Activated naive CD8-positive, alpha-beta T cell treated with anti-CD3 and anti-CD28 coated beads, Interleukin-2, amount 10 ng/mL, durations not matched to agents 7 days and 5 days (primary cell): ENCODE measurements at regions not wholly inside any gene's neighbourhood (a gene's known extent, or its start where the extent isn't known, plus 50 kb on each side); places are given as distances from the start of the nearest gene placed in this dataset.

Experiments
- ATAC-seq: fragments of 150-1000 bp; cut with Tn5 transposase; one replicate; pipeline ENCODE4 v1.10.0; 2021; ENCODE audit warnings: low read depth, moderate library complexity
- POLR2A ChIA-PET: fragments of 350-600 bp; sonication (Branson Sonifier 250); formaldehyde crosslinking; loops from one replicate; lab custom pipeline; 2021; ENCODE audit warnings: antibody characterized with exemption; lab: Charles Lee
- DNase-seq: peaks from one replicate; pipeline ENCODE4 v3.0.0; 2021
- H3K27ac Mint-ChIP-seq: one replicate; pipeline ENCODE4 v1.8.0; 2022; ENCODE audit warnings: mild to moderate bottlenecking, mixed read lengths
- H3K27me3 Mint-ChIP-seq: one replicate; pipeline ENCODE4 v1.8.0; 2022; ENCODE audit warnings: mild to moderate bottlenecking, moderate library complexity, mixed read lengths
- H3K36me3 Mint-ChIP-seq: one replicate; pipeline ENCODE4 v1.8.0; 2021; ENCODE audit warnings: mild to moderate bottlenecking, mixed read lengths
- H3K4me1 Mint-ChIP-seq: one replicate; pipeline ENCODE4 v1.8.0; 2021; ENCODE audit warnings: mixed read lengths
- H3K4me3 Mint-ChIP-seq: one replicate; pipeline ENCODE4 v1.8.0; 2022; ENCODE audit warnings: mild to moderate bottlenecking, moderate library complexity, mixed read lengths
- H3K9me3 Mint-ChIP-seq: one replicate; pipeline ENCODE4 v1.8.0; 2021; ENCODE audit warnings: mixed read lengths

DNA sequence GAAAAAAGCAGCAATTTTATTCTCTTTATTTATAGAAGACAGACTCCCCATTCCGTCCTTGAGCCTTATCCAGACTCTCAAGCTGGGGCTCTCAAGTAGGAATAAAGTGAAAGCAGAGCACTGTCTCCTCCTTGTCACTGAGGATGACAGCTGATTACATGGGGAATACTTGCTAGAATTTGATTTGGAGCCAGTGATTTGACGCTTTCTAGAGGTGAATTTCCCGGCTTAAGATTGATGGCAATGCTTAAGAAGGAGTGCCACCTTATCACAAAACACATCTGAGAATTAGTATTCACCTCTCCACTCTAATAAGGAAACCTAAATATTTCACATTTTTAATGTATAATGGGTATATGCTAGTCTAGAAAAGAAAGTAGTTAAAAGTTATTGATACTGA is 135.4 kb upstream of the SLC39A10 start:
- Mint-ChIP-seq H3K27ac (peak overlapping the region; percentile 55), H3K4me1 (peaks cover 5% of the 10 kb centered on the region), H3K9me3 (peaks cover 10% of the 10 kb centered on the region), H3K36me3 (peaks cover 22% of the 10 kb centered on the region), H3K4me3 (no peak overlapping the region), H3K27me3 (no peaks in the 10 kb centered on the region)
- POLR2A ChIA-PET, result interaction anchor here (1.3 kb wide), 1 partner anchor 12 kb away, joined by 3 read pairs; no protein-coding TSS in a partner anchor
- no peak for ATAC-seq
- no peak for DNase-seq

GRCh38 chr2:195520671-195521155 is 136.3 kb upstream of the SLC39A10 start:
- H3K4me3 Mint-ChIP-seq, result no peak overlapping the region
- H3K4me1 Mint-ChIP-seq, result peaks cover 10% of the 10 kb centered on the region
- H3K27ac Mint-ChIP-seq, result peak overlapping the region; percentile 13
- H3K36me3 Mint-ChIP-seq, result peaks cover 25% of the 10 kb centered on the region
- POLR2A ChIA-PET, result interaction anchor here (0.6 kb wide), 1 partner anchor 64 kb away, joined by 3 read pairs; no protein-coding TSS in a partner anchor
- no peak for DNase-seq
- ATAC-seq, result no peak
- peaks cover 9% of the 10 kb centered on the region for H3K9me3 Mint-ChIP-seq
- H3K27me3 Mint-ChIP-seq, result no peaks in the 10 kb centered on the region

DNA sequence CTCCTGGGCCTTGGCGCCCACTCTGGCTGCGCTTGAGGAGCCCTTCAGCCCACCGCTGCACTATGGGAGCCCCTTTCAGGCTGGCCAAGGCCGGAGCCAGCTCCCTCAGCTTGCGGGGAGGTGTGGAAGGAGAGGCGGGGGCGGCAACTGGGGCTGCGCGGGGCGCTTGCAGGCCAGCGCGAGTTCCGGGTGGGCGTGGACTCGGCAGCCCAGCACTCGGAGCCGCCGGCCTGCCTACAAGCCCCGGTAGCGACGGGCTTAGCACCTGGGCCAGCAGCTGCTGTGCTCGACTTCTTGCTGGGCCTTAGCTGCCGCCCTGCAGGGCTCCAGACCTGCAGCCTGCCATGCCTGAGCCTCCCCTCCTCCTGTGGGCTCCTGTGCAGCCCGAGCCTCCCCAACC is 141.5 kb upstream of the SLC39A10 start:
- no peak overlapping the region for H3K4me3 Mint-ChIP-seq
- H3K27me3 Mint-ChIP-seq, result no peaks in the 10 kb centered on the region
- H3K9me3 Mint-ChIP-seq, result peaks cover 8% of the 10 kb centered on the region
- POLR2A ChIA-PET, result interaction anchor here (1.1 to 1.6 kb wide), 2 partner anchors 11 to 141 kb away, joined by 3 to 4 read pairs; partner anchors contain the start of gene SLC39A10
- DNase-seq, result no peak
- peaks cover 12% of the 10 kb centered on the region for H3K36me3 Mint-ChIP-seq
- ATAC-seq, result no peak
- H3K27ac Mint-ChIP-seq, result no peak overlapping the region
- peaks cover 8% of the 10 kb centered on the region for H3K4me1 Mint-ChIP-seq

DNA sequence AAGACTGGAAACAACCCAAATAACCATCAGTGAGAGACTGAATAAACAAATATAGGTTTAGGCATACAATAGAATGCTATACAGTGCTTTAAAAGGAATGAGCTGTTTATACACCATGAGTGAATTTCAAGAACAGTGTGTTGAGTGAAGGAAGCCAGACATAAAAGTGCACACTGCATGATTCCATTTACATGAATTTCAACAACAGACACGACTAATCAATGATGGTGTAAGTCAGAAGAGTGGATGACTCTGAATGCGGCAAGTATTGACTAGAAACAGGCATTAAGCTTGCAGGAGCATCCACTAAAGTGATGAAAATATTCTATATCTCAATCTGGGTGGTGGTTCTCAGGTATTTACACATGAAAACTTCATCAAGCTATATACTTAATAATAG is 142.7 kb upstream of the SLC39A10 start:
- no peak for DNase-seq
- H3K27ac Mint-ChIP-seq, result no peak overlapping the region
- H3K9me3 Mint-ChIP-seq, result peaks cover 11% of the 10 kb centered on the region
- peaks cover 21% of the 10 kb centered on the region for H3K36me3 Mint-ChIP-seq
- no peaks in the 10 kb centered on the region for H3K27me3 Mint-ChIP-seq
- peaks cover 8% of the 10 kb centered on the region for H3K4me1 Mint-ChIP-seq
- ATAC-seq, result no peak
- POLR2A ChIA-PET, result interaction anchor here (0.8 kb wide), 1 partner anchor 18 kb away, joined by 3 read pairs; no protein-coding TSS in a partner anchor
- H3K4me3 Mint-ChIP-seq, result no peak overlapping the region

DNA sequence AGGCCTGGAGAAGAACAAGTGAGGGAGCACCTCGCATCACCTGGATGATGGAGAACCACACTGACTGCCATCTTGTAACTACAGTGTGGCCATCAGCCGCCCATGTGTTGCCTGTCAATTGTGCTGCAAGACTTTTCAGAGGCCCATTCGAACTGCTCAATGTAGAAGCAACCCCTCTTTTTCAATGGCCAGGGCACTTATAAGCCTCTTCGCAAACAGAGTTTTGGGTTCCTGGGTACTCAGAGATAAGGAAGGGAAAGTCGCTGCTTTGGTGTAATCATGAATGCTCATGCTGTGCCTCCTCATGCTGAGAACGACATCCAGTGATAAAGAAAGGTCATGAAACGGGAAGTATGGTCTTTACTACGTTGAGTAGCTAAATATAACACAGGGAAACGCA is 143.9 kb upstream of the SLC39A10 start:
- H3K27ac Mint-ChIP-seq, result no peak overlapping the region
- H3K4me1 Mint-ChIP-seq, result peaks cover 10% of the 10 kb centered on the region
- DNase-seq (no peak), ATAC-seq (no peak)
- peaks cover 13% of the 10 kb centered on the region for H3K9me3 Mint-ChIP-seq
- no peak overlapping the region for H3K4me3 Mint-ChIP-seq
- POLR2A ChIA-PET, result no interaction called here
- H3K36me3 Mint-ChIP-seq, result peaks cover 26% of the 10 kb centered on the region
- no peaks in the 10 kb centered on the region for H3K27me3 Mint-ChIP-seq

DNA sequence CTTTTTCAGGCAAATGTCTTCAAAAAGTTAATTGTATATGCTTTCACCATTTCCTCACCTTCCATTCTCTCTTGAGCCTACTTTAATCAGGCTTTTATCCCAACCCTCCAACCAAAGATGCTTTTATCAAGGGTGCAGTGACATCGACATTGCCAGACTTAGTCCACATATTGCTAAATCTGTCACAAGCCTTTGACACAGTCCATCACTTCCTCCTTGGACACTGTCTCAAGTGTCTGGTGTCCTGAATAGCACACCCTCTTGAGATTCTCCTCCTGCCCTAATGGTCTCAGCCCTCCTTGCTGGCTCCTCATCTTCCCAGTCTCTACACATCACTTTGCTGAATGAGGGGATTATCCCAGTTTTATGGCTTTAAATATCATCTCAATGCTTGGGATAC is 147.5 kb upstream of the SLC39A10 start:
- H3K36me3 Mint-ChIP-seq, result peaks cover 26% of the 10 kb centered on the region
- H3K9me3 Mint-ChIP-seq, result peaks cover 17% of the 10 kb centered on the region
- ATAC-seq (no peak), DNase-seq (no peak)
- no peak overlapping the region for H3K4me3 Mint-ChIP-seq
- H3K27me3 Mint-ChIP-seq, result no peaks in the 10 kb centered on the region
- H3K4me1 Mint-ChIP-seq, result peaks cover 3% of the 10 kb centered on the region
- no peak overlapping the region for H3K27ac Mint-ChIP-seq
- POLR2A ChIA-PET, result interaction anchor here (0.7 kb wide), 1 partner anchor 37 kb away, joined by 3 read pairs; no protein-coding TSS in a partner anchor

DNA sequence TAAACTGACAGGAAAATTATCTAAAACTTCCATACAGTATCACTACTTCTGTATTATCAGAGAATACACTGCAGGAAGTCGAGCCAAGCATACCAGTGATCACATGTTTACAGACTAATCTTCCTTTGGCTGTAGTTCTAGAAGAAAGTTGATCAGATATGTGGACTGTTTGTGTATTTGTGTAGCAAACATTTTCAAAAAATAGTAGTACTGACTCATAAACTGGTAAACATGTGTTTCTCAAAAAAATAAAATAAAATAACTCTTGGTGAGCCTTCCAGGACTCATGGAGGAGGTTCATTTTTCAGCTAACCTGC is 148.9 kb upstream of the SLC39A10 start:
- Mint-ChIP-seq H3K27ac (no peak overlapping the region), H3K27me3 (no peaks in the 10 kb centered on the region), H3K9me3 (peaks cover 17% of the 10 kb centered on the region), H3K4me1 (peaks cover 3% of the 10 kb centered on the region), H3K4me3 (no peak overlapping the region), H3K36me3 (peaks cover 26% of the 10 kb centered on the region)
- ATAC-seq, result no peak
- no peak for DNase-seq
- POLR2A ChIA-PET, result no interaction called here

DNA sequence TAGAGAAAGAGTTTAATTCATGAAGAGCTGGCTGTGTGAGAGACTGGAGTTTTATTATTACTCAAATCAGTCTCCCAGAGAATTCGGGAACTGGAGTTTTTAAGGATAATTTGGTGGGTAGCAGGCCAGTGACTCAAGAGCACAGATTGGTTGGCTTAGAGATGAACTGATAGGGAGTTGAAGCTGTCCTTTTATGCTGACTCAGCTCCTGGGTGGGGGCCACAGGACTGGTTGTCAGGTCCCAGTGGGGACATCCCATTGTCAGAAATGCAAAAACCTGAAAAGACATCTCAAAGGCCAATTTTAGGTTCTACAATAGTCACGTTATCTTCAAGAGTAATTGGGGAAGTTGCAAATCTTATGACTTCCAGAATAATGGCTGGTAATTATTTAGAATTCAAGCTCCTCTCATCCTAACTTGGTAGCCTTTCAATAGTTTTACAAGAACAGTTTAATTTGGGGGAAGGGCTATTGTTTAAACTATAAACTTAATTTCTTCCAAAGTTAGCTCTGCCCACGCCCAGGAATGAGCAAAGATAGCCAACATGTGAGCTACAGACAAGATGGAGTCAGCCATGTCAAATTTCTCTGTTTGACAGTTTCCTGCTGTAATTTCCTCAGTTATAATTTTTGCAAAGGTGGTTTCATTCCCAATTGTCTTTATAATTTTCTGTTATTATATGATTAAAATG is 149.4 kb upstream of the SLC39A10 start:
- POLR2A ChIA-PET, result no interaction called here
- H3K27ac Mint-ChIP-seq, result no peak overlapping the region
- no peak overlapping the region for H3K4me3 Mint-ChIP-seq
- ATAC-seq (no peak), DNase-seq (no peak)
- H3K36me3 Mint-ChIP-seq, result peaks cover 24% of the 10 kb centered on the region
- H3K4me1 Mint-ChIP-seq, result peaks cover 2% of the 10 kb centered on the region
- H3K9me3 Mint-ChIP-seq, result peaks cover 15% of the 10 kb centered on the region
- H3K27me3 Mint-ChIP-seq, result no peaks in the 10 kb centered on the region

- H3K9me3 Mint-ChIP-seq, result peaks cover 13% of the 10 kb centered on the region
- H3K27me3 Mint-ChIP-seq, result peaks cover under 1% of the 10 kb centered on the region
- peaks cover 26% of the 10 kb centered on the region for H3K36me3 Mint-ChIP-seq
- POLR2A ChIA-PET, result no interaction called here
- DNase-seq (no peak), ATAC-seq (no peak)
- no peak overlapping the region for H3K4me3 Mint-ChIP-seq
- H3K4me1 Mint-ChIP-seq, result peaks cover 2% of the 10 kb centered on the region
- no peak overlapping the region for H3K27ac Mint-ChIP-seq
Measured at GRCh38 chr2:195505701-195506100, 151.3 kb upstream of the SLC39A10 start.

DNA sequence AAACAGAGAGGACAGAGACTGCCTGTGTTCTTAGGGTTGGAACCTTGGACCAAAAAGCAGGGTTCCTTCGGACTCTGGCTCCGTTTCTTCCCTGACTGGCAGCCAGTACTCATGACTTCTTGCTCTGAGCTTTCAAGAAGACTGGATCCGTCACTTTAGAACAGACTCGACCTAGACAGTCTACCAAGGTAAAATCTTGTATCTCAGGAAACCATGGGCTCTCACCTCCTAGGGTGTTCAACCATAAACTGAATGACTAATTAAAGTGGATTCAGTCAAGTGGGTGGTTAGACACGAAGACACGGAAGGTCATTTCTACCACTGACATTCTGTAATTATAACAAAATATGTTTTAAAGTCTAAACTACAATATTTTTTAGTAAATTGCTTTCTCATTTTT is 153.8 kb upstream of the SLC39A10 start:
- Mint-ChIP-seq H3K4me3 (no peak overlapping the region), H3K27ac (no peak overlapping the region), H3K9me3 (peaks cover 8% of the 10 kb centered on the region), H3K4me1 (peaks cover 8% of the 10 kb centered on the region), H3K36me3 (peaks cover 19% of the 10 kb centered on the region), H3K27me3 (peaks cover 2% of the 10 kb centered on the region)
- POLR2A ChIA-PET, result interaction anchor here (0.8 kb wide), 1 partner anchor 14 kb away, joined by 3 read pairs; no protein-coding TSS in a partner anchor
- ATAC-seq (no peak), DNase-seq (no peak)

DNA sequence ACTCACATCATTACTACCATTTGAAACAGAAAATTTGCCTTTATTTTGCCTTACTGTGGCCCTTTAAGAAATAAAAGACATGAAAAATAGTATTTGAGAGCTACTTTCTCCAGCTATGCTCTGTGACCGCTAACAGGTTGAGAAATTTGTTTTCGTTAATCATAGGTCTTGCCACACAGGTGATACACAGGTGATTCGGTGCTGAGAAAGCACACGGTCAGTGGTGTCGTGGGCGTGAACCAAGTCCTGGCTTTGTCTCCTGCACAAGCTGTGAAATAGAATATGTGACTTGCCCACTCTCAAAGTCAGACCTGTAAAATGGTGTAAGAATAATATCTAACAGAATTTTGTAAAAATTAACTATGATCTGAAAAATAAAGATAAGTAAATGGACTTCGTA is 155.3 kb upstream of the SLC39A10 start:
- peaks cover 2% of the 10 kb centered on the region for H3K27me3 Mint-ChIP-seq
- H3K9me3 Mint-ChIP-seq, result peaks cover 6% of the 10 kb centered on the region
- ATAC-seq, result no peak
- DNase-seq, result no peak
- no peak overlapping the region for H3K27ac Mint-ChIP-seq
- peaks cover 16% of the 10 kb centered on the region for H3K4me1 Mint-ChIP-seq
- POLR2A ChIA-PET, result no interaction called here
- no peak overlapping the region for H3K4me3 Mint-ChIP-seq
- peaks cover 16% of the 10 kb centered on the region for H3K36me3 Mint-ChIP-seq

- no peak for DNase-seq
- H3K27me3 Mint-ChIP-seq, result peaks cover 2% of the 10 kb centered on the region
- H3K9me3 Mint-ChIP-seq, result peaks cover 5% of the 10 kb centered on the region
- POLR2A ChIA-PET, result no interaction called here
- ATAC-seq, result no peak
- H3K36me3 Mint-ChIP-seq, result peaks cover 16% of the 10 kb centered on the region
- no peak overlapping the region for H3K4me3 Mint-ChIP-seq
- peaks cover 21% of the 10 kb centered on the region for H3K4me1 Mint-ChIP-seq
- no peak overlapping the region for H3K27ac Mint-ChIP-seq
Measured at GRCh38 chr2:195500879-195501278, 156.1 kb upstream of the SLC39A10 start.

DNA sequence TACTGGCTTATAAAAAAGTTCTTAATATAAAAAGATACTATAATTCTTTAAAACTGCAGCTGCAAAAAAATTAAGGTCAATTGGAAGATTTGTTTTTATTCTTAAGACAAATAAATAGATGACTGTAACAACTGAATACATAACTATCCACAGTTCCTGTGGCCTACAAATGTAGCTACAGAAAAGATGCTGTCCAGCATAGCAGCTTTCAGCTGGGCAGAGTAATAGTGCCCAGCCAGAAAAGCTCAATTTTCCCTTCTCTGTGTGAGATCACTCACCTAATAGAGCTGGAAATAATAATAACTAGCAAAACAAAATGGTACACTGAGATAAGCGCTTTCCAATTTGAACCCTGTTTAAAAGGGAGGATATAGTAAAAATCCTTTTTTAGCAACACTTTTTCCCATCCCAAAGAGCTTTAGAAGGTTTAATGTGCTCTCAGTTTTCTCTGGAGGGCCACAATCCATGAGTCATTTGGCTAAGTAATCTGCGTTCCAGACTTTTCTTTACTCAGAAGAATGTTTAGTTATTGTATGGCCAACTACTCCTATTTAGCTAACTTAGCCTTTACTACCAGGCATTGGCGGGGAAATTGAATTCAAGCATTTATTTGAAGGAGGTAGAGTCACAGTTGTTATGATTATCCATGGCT is 158.1 kb upstream of the SLC39A10 start:
- DNase-seq (no peak), ATAC-seq (no peak)
- POLR2A ChIA-PET, result interaction anchor here (0.6 to 2.1 kb wide), 4 partner anchors 11 to 322 kb away, joined by 3 to 10 read pairs (median 4); partner anchors contain the start of gene SLC39A10
- Mint-ChIP-seq H3K4me1 (peaks cover 27% of the 10 kb centered on the region), H3K36me3 (peaks cover 19% of the 10 kb centered on the region), H3K27ac (no peak overlapping the region), H3K4me3 (no peak overlapping the region), H3K27me3 (peaks cover 2% of the 10 kb centered on the region), H3K9me3 (peaks cover 3% of the 10 kb centered on the region)
